ENCODE measurements at regions not wholly inside any gene's neighbourhood (a gene's known extent, or its start where the extent isn't known, plus 50 kb on each side); places are given as distances from the start of the nearest gene placed in this dataset.
A peak's percentile ranks its signal among the peaks of the same experiment; 100 is the strongest.

- no peak for DNase-seq (ENCODE audit: extremely low read depth, low read depth)
- TF ChIP-seq, protein P1, sequence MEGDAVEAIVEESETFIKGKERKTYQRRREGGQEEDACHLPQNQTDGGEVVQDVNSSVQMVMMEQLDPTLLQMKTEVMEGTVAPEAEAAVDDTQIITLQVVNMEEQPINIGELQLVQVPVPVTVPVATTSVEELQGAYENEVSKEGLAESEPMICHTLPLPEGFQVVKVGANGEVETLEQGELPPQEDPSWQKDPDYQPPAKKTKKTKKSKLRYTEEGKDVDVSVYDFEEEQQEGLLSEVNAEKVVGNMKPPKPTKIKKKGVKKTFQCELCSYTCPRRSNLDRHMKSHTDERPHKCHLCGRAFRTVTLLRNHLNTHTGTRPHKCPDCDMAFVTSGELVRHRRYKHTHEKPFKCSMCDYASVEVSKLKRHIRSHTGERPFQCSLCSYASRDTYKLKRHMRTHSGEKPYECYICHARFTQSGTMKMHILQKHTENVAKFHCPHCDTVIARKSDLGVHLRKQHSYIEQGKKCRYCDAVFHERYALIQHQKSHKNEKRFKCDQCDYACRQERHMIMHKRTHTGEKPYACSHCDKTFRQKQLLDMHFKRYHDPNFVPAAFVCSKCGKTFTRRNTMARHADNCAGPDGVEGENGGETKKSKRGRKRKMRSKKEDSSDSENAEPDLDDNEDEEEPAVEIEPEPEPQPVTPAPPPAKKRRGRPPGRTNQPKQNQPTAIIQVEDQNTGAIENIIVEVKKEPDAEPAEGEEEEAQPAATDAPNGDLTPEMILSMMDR (IDR thresholded peaks at IDR 0.05; ENCODE audit: low read depth, low read length, missing control alignments): no peak
- H3K4me3 ChIP-seq (replicated peaks; ENCODE audit: low read depth, low read length): no peak overlapping the region
Observed at GRCh38 chr5:173709145-173709544, 92.7 kb upstream of the BOD1 start.

- no peak overlapping the region for H3K4me3 ChIP-seq (replicated peaks; ENCODE audit: low read depth, low read length)
- DNase-seq (ENCODE audit: extremely low read depth, low read depth): no peak
- TF ChIP-seq, protein P1 (IDR thresholded peaks at IDR 0.05; ENCODE audit: low read depth, low read length, missing control alignments): no peak
Observed at GRCh38 chr5:173709761-173710160, 93.3 kb upstream of the BOD1 start.

DNA sequence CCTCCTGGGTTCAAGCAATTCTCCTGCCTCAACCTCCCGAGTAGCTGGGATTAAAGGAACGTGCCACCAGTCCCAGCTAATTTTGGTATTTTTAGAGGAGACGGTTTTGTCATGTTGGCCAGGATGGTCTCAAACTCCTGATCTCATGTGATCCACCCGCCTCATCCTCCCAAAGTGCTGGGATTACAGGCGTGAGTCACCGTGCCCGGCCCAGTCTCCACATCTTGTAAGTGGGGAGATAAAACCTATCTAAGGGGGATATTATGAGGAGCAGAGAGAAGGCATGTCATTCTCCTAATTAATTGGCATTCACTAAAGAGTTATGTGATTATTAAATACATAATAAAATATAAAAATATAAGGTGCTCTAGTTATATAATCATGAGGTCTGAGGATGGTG lies 94.1 kb upstream of the BOD1 start:
- TF ChIP-seq, protein P1 (IDR thresholded peaks at IDR 0.05; ENCODE audit: low read depth, low read length, missing control alignments): no peak
- DNase-seq (ENCODE audit: extremely low read depth, low read depth): no peak
- no peak overlapping the region for H3K4me3 ChIP-seq (replicated peaks; ENCODE audit: low read depth, low read length)

DNA sequence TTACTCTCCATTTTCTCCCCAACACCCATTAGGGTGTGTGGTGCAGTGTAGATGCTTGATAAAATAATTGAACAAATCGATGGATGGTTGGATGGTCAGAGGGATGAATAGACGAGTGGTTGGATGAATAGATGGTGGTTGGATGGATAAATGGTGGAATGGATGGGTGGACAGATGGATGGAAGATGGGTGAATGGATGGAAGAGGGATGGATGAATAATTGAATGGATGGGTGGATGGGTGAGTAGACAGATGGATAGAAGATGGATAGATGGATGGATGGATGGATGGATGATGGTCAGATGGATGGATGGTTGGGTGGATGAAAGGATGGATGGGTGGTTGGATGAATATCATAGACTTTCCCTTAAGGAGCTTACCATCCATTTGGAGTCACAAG lies 95.0 kb upstream of the BOD1 start:
- TF ChIP-seq, protein P1 (IDR thresholded peaks at IDR 0.05; ENCODE audit: low read depth, low read length, missing control alignments): no peak
- DNase-seq (ENCODE audit: extremely low read depth, low read depth): no peak
- no peak overlapping the region for H3K4me3 ChIP-seq (replicated peaks; ENCODE audit: low read depth, low read length)

GRCh38 chr5:173712609-173713175 lies 96.2 kb upstream of the BOD1 start:
- TF ChIP-seq, protein P1 (IDR thresholded peaks at IDR 0.05; ENCODE audit: low read depth, low read length, missing control alignments): no peak
- H3K4me3 ChIP-seq (replicated peaks; ENCODE audit: low read depth, low read length): no peak overlapping the region
- DNase-seq (ENCODE audit: extremely low read depth, low read depth): no peak

- H3K4me3 ChIP-seq (replicated peaks; ENCODE audit: low read depth, low read length): no peak overlapping the region
- peak; percentile 41 for DNase-seq (ENCODE audit: extremely low read depth, low read depth)
- TF ChIP-seq, protein P1 (IDR thresholded peaks at IDR 0.05; ENCODE audit: low read depth, low read length, missing control alignments): no peak
Observed at GRCh38 chr5:173714551-173715428, 98.3 kb upstream of the BOD1 start.

Measured in HFF-Myc (cell line).